HepG2 (cell line): ENCODE measurements at regions not wholly inside any gene's neighbourhood (a gene's known extent, or its start where the extent isn't known, plus 50 kb on each side); places are given as distances from the start of the nearest gene placed in this dataset.

ENCODE experiments used
- ATAC-seq: fragments of 200-7000 bp; cut with Tn5 transposase; 3 replicates; pipeline ENCODE4 v1.9.1; 2020; ENCODE audit warnings: mild to moderate bottlenecking, moderate library complexity
- BruUV-seq: library from RNA; stranded (reverse); fragments of 400-500 nt; replicated peaks from 2 replicates; lab custom pipeline; 2021; lab: Mats Ljungman, UMichigan
- CTCF ChIA-PET: fragments of 300-600 bp; formaldehyde crosslinking; extraction: SDS; loops from one replicate; lab custom pipeline; 2021; ENCODE audit warnings: low total read pairs, inconsistent platforms, low intra/inter-chr PET ratio; lab: Yijun Ruan, JAX
- POLR2A ChIA-PET: fragments of 350-600 bp; sonication (Branson Sonifier 250); formaldehyde crosslinking; loops from one replicate; lab custom pipeline; 2020; ENCODE audit warnings: antibody characterized with exemption, inconsistent platforms; lab: Yijun Ruan, JAX
- DNase-seq: peaks from one replicate; pipeline ENCODE4 v3.0.0-alpha.2; 2015; ENCODE audit warnings: low spot score
- FAIRE-seq: peaks from 3 replicates; lab custom pipeline; 2011; peaks lifted over from hg19 to GRCh38; lab: Jason Lieb, UNC
- H2AFZ ChIP-seq: one replicate; pipeline ENCODE4 v1.6.1; 2011; ENCODE audit warnings: low read length, inconsistent platforms
- H3K27ac ChIP-seq: fragments of 300-600 bp; 3 replicates; pipeline ENCODE4 v1.8.0; 2011; ENCODE audit warnings: mixed run types, mild to moderate bottlenecking, mixed read lengths, low read length, inconsistent platforms; ENCODE audit not compliant: insufficient read depth; ENCODE audit errors: extremely low read length
- H3K27me3 ChIP-seq, 2 experiments: fragments of 200-600 bp in 1 of 2; 2 replicates in 1 of 2; 3 replicates in 1 of 2; pipeline versions ENCODE4 v1.6.0 to v1.8.0; 2011; ENCODE audit warnings: low read length in 2 of 2, mild to moderate bottlenecking in 2 of 2, moderate library complexity in 2 of 2, inconsistent platforms in 1 of 2; ENCODE audit not compliant: insufficient read depth in 2 of 2, control insufficient read depth in 1 of 2
- H3K36me3 ChIP-seq, 2 experiments: fragments of 200-600 bp in 1 of 2; replicated peaks in 1 of 2; 2 replicates in 1 of 2; 3 replicates in 1 of 2; pipeline versions ENCODE4 v1.5.1 to v1.8.0; 2011; ENCODE audit warnings: low read length in 2 of 2, inconsistent platforms in 1 of 2; ENCODE audit not compliant: insufficient read depth in 2 of 2, control insufficient read depth in 1 of 2
- H3K4me1 ChIP-seq: 2 replicates; pipeline ENCODE4 v1.5.1; 2012; ENCODE audit warnings: low read length, inconsistent platforms; ENCODE audit not compliant: insufficient read depth
- H3K4me2 ChIP-seq: 2 replicates; pipeline ENCODE4 v1.6.0; 2011; ENCODE audit warnings: low read depth, low read length, inconsistent platforms
- H3K4me3 ChIP-seq, 3 experiments: fragments of 200-600 bp in 1 of 3; sonication (generic), shearing (Covaris generic) in 1 of 3; replicated peaks in 1 of 3; 2 replicates each; pipeline ENCODE4 v1.5.1; 2011 to 2016; ENCODE audit warnings: low read length in 3 of 3, inconsistent platforms in 2 of 3, low read depth in 2 of 3, mild to moderate bottlenecking in 2 of 3, control low read depth in 1 of 3, mixed read lengths in 1 of 3; ENCODE audit not compliant: insufficient read depth in 1 of 3
- H3K79me2 ChIP-seq: one replicate; pipeline ENCODE4 v1.6.1; 2011; ENCODE audit warnings: low read length, inconsistent platforms; ENCODE audit not compliant: insufficient read depth
- H3K9ac ChIP-seq: 2 replicates; pipeline ENCODE4 v1.6.0; 2011; ENCODE audit warnings: mild to moderate bottlenecking, low read depth, low read length, inconsistent platforms; ENCODE audit not compliant: insufficient read depth
- H3K9me3 ChIP-seq: 2 replicates; pipeline ENCODE4 v1.5.1; 2012; ENCODE audit warnings: mild to moderate bottlenecking, low read length
- H4K20me1 ChIP-seq: 2 replicates; pipeline ENCODE4 v1.6.0; 2011; ENCODE audit warnings: inconsistent platforms, mild to moderate bottlenecking, low read length, moderate library complexity; ENCODE audit not compliant: insufficient read depth
- RNF2 ChIP-seq: fragments of 450-650 bp; conservative IDR thresholded peaks from 2 replicates; pipeline ENCODE4 v1.6.1; 2016; ENCODE audit warnings: low read depth
- SALL2 ChIP-seq: sonication (generic); formaldehyde crosslinking; IDR thresholded peaks from 2 replicates; pipeline ENCODE4 v1.8.1; 2023; ENCODE audit warnings: mild to moderate bottlenecking, missing genetic modification reagents, inconsistent platforms
- ZMAT3 ChIP-seq: sonication (generic); formaldehyde crosslinking; conservative IDR thresholded peaks from 2 replicates; pipeline ENCODE4 v1.7.0; 2021; ENCODE audit warnings: missing genetic modification reagents
- ZNF362 ChIP-seq: sonication (generic); formaldehyde crosslinking; IDR thresholded peaks from 2 replicates; pipeline ENCODE4 v1.4.0; 2020; ENCODE audit warnings: missing genetic modification reagents, mild to moderate bottlenecking, borderline replicate concordance
- ZNF562 ChIP-seq: sonication (generic); formaldehyde crosslinking; IDR thresholded peaks from 2 replicates; pipeline ENCODE4 v1.8.0; 2022; ENCODE audit warnings: missing genetic modification reagents, borderline replicate concordance
- ZNF567 ChIP-seq: sonication (generic); formaldehyde crosslinking; IDR thresholded peaks from 2 replicates; pipeline ENCODE4 v1.8.1; 2023; ENCODE audit warnings: mild to moderate bottlenecking, missing genetic modification reagents, borderline replicate concordance
- WGBS: methylation state at CpG from one replicate; pipeline ENCODE4 v1.1.6; 2017; ENCODE audit warnings: low lambda C conversion rate; 5-methylcytosine and 5-hydroxymethylcytosine counted together
- in situ Hi-C: cut with HindIII; loops from 2 replicates; pipeline ENCODE4 v1.10.0; 2017; ENCODE audit warnings: low pct_unique_long_range_greater_than_20kb; ENCODE audit not compliant: extremely low pct_ligation_motif_present
- intact Hi-C: fragments of 100-400 bp; cut with micrococcal nuclease; formaldehyde crosslinking; loops from one replicate; pipeline ENCODE4 v1.10.0; 2022; ENCODE audit not compliant: unreplicated experiment

- CTCF ChIA-PET: no interaction called here
- Histone ChIP-seq H3K27ac (no peak overlapping the region), H3K4me3 (no peak overlapping the region), H3K79me2 (no peaks in the 10 kb centered on the region), H3K36me3 (peaks cover 0 to 3% of the 10 kb centered on the region in 2 experiments; a peak in 1 of 5 replicates), H2AFZ (no peak overlapping the region), H3K4me2 (no peak overlapping the region), H3K9me3 (no peaks in the 10 kb centered on the region), H3K4me1 (no peaks in the 10 kb centered on the region), H3K27me3 (no peaks in the 10 kb centered on the region), H4K20me1 (no peaks in the 10 kb centered on the region), H3K9ac (no peak overlapping the region)
- in situ Hi-C loops (no loop called here), intact Hi-C loops (no loop called here)
- POLR2A ChIA-PET: interaction anchor here (0.7 kb wide), 1 partner anchor 214 kb away, joined by 3 read pairs; no protein-coding TSS in a partner anchor
- no peak for ATAC-seq
- no TSS peak for BruUV-seq
- FAIRE-seq: no peak
- TF ChIP-seq RNF2: no peak
- TF ChIP-seq ZMAT3 (CRISPR knock-in tag): no peak
- no peak for TF ChIP-seq ZNF362 (CRISPR knock-in tag)
- no peak for TF ChIP-seq SALL2
- TF ChIP-seq ZNF562: 0 out of 2 replicates have a peak, but pooled peaks have one; percentile 18
- TF ChIP-seq ZNF567 (CRISPR knock-in tag): no peak
- 98% methylated on average over 1 of the region's 1 CpG for WGBS
- DNase-seq: no peak
Observed at GRCh38 chr14:34926552-34926951, 51.4 kb upstream of the BAZ1A start.
